Endothelial cell of umbilical vein (primary cell): ENCODE measurements at regions not wholly inside any gene's neighbourhood (a gene's known extent, or its start where the extent isn't known, plus 50 kb on each side); places are given as distances from the start of the nearest gene placed in this dataset.

Source experiments
- CTCF ChIP-seq, 2 donors: IDR thresholded peaks; 1 replicate in 1 of 2; 2 replicates in 1 of 2; pipeline ENCODE4 v1.5.1; 2011; ENCODE audit warnings: low read length in 2 of 2, mild to moderate bottlenecking in 2 of 2, moderate library complexity in 2 of 2, control low read depth in 1 of 2, inconsistent platforms in 1 of 2, low read depth in 1 of 2; ENCODE audit not compliant: insufficient read depth in 1 of 2; ENCODE audit errors: extremely low read depth in 1 of 2
- EZH2 ChIP-seq: IDR thresholded peaks from 2 replicates; pipeline ENCODE4 v1.6.1; 2012; ENCODE audit warnings: borderline replicate concordance, low read depth, mild to moderate bottlenecking, moderate library complexity, low read length, inconsistent platforms; ENCODE audit not compliant: severe bottlenecking
- FOS ChIP-seq: IDR thresholded peaks from 2 replicates; pipeline ENCODE4 v1.6.1; 2011; ENCODE audit warnings: mild to moderate bottlenecking, low read length, moderate library complexity, borderline replicate concordance; ENCODE audit not compliant: insufficient read depth
- JUN ChIP-seq: IDR thresholded peaks from 2 replicates; pipeline ENCODE4 v1.6.1; 2011; ENCODE audit warnings: borderline replicate concordance, low read depth; ENCODE audit not compliant: insufficient read length, insufficient read depth
- MAX ChIP-seq: IDR thresholded peaks from 2 replicates; pipeline ENCODE4 v1.6.1; 2011; ENCODE audit not compliant: insufficient read depth, insufficient read length
- MYC ChIP-seq: IDR thresholded peaks from one replicate; pipeline ENCODE4 v1.6.1; 2011; ENCODE audit warnings: mild to moderate bottlenecking, low read depth, low read length
- POLR2A ChIP-seq: IDR thresholded peaks from 2 replicates; pipeline ENCODE4 v1.6.1; 2012; ENCODE audit warnings: low read depth, mild to moderate bottlenecking, control low read depth, low read length
- POLR2AphosphoS5 ChIP-seq: IDR thresholded peaks from 2 replicates; pipeline ENCODE4 v1.6.1; 2012; ENCODE audit warnings: low read depth, mild to moderate bottlenecking, control low read depth, low read length, moderate library complexity; ENCODE audit not compliant: insufficient read depth

- TF ChIP-seq CTCF (IDR thresholded peaks at IDR 0.05; ENCODE audit: extremely low read depth in 1 of 2, insufficient read depth in 1 of 2, low read depth in 1 of 2, low read length in 2 of 2) (no peak), POLR2A (no peak), FOS (no peak), EZH2 (no peak), POLR2AphosphoS5 (no peak), JUN (no peak), MYC (no peak), MAX (no peak)
Observed at GRCh38 chr2:41972179-41972578, 75.6 kb upstream of the PKDCC start.
